NB4 (cell line): ENCODE measurements at regions not wholly inside any gene's neighbourhood (a gene's known extent, or its start where the extent isn't known, plus 50 kb on each side); places are given as distances from the start of the nearest gene placed in this dataset.

Experiments
- CTCF ChIP-seq: IDR thresholded peaks from one replicate; pipeline ENCODE4 v1.5.1; 2012; ENCODE audit warnings: low read depth, low read length
- POLR2A ChIP-seq: IDR thresholded peaks from 2 replicates; pipeline ENCODE4 v1.6.1; 2011; ENCODE audit warnings: mild to moderate bottlenecking; ENCODE audit not compliant: insufficient read length; ENCODE audit errors: extremely low read depth

DNA sequence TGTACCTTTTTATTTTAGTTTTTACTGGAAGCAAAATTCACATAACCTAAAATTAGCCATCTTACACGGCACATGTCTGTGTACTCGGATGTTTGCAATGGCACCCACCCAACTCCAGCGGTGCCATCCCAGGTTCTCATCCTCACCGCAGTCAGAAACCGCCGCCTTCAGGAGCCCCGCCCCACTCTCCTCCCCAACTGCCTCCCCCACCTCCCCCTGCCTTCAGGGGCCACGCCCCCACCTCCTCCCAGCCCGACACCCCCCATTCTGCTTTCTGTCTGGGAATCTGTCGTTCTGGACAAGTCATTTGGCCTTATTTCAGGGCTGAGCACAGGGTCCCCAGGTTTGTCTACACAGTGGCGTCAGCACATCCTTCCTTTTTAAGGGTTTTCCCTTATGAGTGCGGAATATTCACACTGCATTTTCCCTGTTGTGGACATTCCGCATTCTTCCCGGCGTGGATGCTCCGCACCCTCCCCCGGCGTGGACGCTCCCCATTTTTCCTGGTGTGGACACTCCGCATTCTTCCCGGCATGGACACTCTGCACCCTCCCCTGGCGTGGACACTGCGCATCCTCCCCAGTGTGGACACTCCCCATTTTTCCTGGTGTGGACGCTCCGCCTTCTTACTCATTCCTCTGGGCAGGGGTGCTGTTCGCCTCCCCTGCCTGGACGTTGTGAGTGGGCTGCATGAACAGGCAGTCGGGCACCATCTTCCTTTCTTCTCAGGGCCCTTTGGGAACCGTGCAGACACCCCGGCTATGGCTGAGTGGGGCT lies 135.4 kb upstream of the NKX1-1 start:
- TF ChIP-seq CTCF (no peak), POLR2A (no peak)
